HG02840 (cell line): ENCODE measurements at regions not wholly inside any gene's neighbourhood (a gene's known extent, or its start where the extent isn't known, plus 50 kb on each side); places are given as distances from the start of the nearest gene placed in this dataset.
"Not testable (repeated sequence)": the region's sequence is repeated elsewhere in the genome, so short reads cannot be mapped to it uniquely, and the experiment has no call there.

Source experiments
- ATAC-seq: cut with Tn5 transposase; IDR thresholded peaks from one replicate; pipeline ENCODE4 v1.9.1; 2021; ENCODE audit warnings: mild to moderate bottlenecking, moderate library complexity, moderate number of reproducible peaks; ENCODE audit not compliant: unreplicated experiment, low FRiP score

GRCh38 chr7:65719123-65719798 lies 153.6 kb upstream of the VKORC1L1 start:
- not testable (repeated sequence) for ATAC-seq

GRCh38 chr7:65722361-65722792 lies 150.5 kb upstream of the VKORC1L1 start:
- no peak for ATAC-seq

- not testable (repeated sequence) for ATAC-seq
Measured at GRCh38 chr7:65727182-65727581, 145.7 kb upstream of the VKORC1L1 start.

GRCh38 chr7:65731129-65731528 lies 141.7 kb upstream of the VKORC1L1 start:
- ATAC-seq = no peak

GRCh38 chr7:65731562-65732035 lies 141.3 kb upstream of the VKORC1L1 start:
- ATAC-seq = no peak

GRCh38 chr7:65744406-65744805 lies 128.5 kb upstream of the VKORC1L1 start:
- no peak for ATAC-seq

GRCh38 chr7:65746398-65746669 lies 126.5 kb upstream of the VKORC1L1 start:
- ATAC-seq = no peak

GRCh38 chr7:65749039-65749438 lies 123.8 kb upstream of the VKORC1L1 start:
- ATAC-seq = no peak

- no peak for ATAC-seq
Measured at GRCh38 chr7:65749518-65749917, 123.4 kb upstream of the VKORC1L1 start.

GRCh38 chr7:65750511-65751344 lies 122.1 kb upstream of the VKORC1L1 start:
- peak; percentile 98 for ATAC-seq

- ATAC-seq = not testable (repeated sequence)
Measured at GRCh38 chr7:65754070-65754469, 118.8 kb upstream of the VKORC1L1 start.

GRCh38 chr7:65758991-65759390 lies 113.9 kb upstream of the VKORC1L1 start:
- ATAC-seq = not testable (repeated sequence)

GRCh38 chr7:65762712-65763111 lies 110.2 kb upstream of the VKORC1L1 start:
- ATAC-seq = not testable (repeated sequence)

- not testable (repeated sequence) for ATAC-seq
Measured at GRCh38 chr7:65763114-65763513, 109.8 kb upstream of the VKORC1L1 start.

- peak; percentile 99 for ATAC-seq
Measured at GRCh38 chr7:65770473-65771225, 102.2 kb upstream of the VKORC1L1 start.

GRCh38 chr7:65771226-65771569 lies 101.7 kb upstream of the VKORC1L1 start:
- ATAC-seq = not testable (repeated sequence)

- not testable (repeated sequence) for ATAC-seq
Measured at GRCh38 chr7:65776677-65777076, 96.2 kb upstream of the VKORC1L1 start.

- not testable (repeated sequence) for ATAC-seq
Measured at GRCh38 chr7:65789943-65790342, 82.9 kb upstream of the VKORC1L1 start.

GRCh38 chr7:65791788-65792187 lies 81.1 kb upstream of the VKORC1L1 start:
- ATAC-seq = not testable (repeated sequence)

GRCh38 chr7:65792726-65793125 lies 80.1 kb upstream of the VKORC1L1 start:
- not testable (repeated sequence) for ATAC-seq
